Fibroblast of the aortic adventitia (primary cell): ENCODE measurements at regions not wholly inside any gene's neighbourhood (a gene's known extent, or its start where the extent isn't known, plus 50 kb on each side); places are given as distances from the start of the nearest gene placed in this dataset.

Experiments used
- DNase-seq: peaks from one replicate; pipeline ENCODE4 v3.0.0-alpha.2; 2010; ENCODE audit warnings: low read depth
- H3K4me3 ChIP-seq: 2 replicates; pipeline ENCODE4 v1.5.1; 2011; ENCODE audit warnings: low read depth, mild to moderate bottlenecking, control low read depth, low read length, moderate library complexity
- CTCF ChIP-seq: IDR thresholded peaks from 2 replicates; pipeline ENCODE4 v1.5.1; 2011; ENCODE audit warnings: mild to moderate bottlenecking, low read length, control low read depth, inconsistent platforms; ENCODE audit not compliant: insufficient read depth

- H3K4me3 ChIP-seq: no peak overlapping the region
- no peak for DNase-seq
- no peak for TF ChIP-seq CTCF
These were observed 550.7 kb downstream of the TYW1 start for GRCh38 chr7:67547183-67547907.

GRCh38 chr7:67549126-67549525 is 552.5 kb downstream of the TYW1 start:
- no peak overlapping the region for H3K4me3 ChIP-seq
- no peak for TF ChIP-seq CTCF
- no peak for DNase-seq

DNA sequence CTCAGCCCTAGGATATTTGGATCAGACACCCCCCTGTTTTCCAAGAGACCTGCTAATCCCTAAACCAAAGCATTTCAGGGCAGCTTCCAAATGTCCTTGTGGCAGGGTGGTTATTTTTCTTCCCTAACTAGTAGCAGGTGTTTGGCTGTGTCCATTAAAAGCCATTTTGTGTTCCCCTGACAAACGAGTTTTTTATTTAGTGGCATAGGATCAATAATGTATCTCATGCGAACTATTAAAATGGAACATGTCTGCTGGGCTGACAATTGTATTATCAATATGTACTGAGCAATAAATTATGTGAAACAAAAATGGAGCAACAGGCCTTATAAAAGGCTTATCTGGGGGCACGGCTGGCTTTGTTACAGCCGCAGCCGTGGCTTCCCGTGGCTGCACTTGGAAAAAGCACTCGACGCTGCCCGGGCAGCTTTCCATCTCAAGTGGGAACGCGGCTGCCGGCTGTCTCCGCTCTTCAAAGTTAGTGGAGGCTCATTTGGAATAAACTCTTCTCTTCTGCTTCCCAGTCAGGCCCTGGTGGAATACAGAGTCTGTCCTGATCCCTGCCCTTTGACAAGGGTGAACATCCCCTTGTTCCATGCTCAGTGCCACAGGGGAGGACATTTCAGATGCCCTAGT is 554.3 kb downstream of the TYW1 start:
- DNase-seq: no peak
- no peak for TF ChIP-seq CTCF

DNA sequence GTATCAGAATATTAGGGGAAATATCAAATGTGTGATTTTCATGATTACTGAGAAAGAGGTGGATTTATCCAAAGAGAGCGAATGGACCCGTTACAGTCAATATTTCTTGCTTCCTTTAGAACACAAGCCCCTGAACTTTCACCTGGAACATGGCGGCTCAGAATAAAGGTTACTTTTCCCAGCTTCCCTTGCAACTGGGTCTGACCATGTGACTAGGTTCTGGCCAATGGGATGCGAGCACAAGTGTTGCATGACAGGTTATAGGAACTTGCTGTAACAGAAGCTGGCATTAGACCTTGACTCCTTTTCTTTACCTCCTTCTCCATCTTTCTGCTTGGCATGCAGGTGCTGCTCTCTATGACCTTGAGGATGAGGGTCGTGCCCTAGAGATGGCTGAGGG is 556.1 kb downstream of the TYW1 start:
- DNase-seq: no peak
- TF ChIP-seq CTCF: no peak
- no peak overlapping the region for H3K4me3 ChIP-seq

More for the DNA sequence above, 554.3 kb downstream of the TYW1 start:
- no peak overlapping the region for H3K4me3 ChIP-seq

DNA sequence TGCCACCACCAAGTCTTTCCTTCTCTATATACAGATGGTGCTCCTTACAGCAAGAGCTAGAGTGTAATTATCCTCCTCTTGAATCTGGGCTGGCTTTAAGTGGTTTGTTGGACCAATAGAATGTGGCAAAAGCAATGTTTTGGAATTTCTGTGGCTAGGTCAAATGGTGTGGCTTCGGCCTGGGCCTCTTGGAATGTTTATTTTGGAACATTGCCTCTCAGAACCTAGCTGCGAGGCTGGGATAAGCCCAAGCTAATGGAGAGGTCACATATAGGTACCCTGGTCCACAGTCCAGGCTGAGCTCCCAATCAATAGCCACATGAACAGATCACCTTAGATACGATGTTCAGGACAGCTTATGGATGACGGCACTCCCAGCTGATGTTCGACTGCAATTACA is 556.7 kb downstream of the TYW1 start:
- H3K4me3 ChIP-seq: no peak overlapping the region
- no peak for DNase-seq
- TF ChIP-seq CTCF: no peak

- no peak for DNase-seq
- H3K4me3 ChIP-seq: no peak overlapping the region
- no peak for TF ChIP-seq CTCF
These were observed 558.4 kb downstream of the TYW1 start for GRCh38 chr7:67554986-67555385.
